Islet precursor cell (in vitro differentiated cells): ENCODE measurements at regions not wholly inside any gene's neighbourhood (a gene's known extent, or its start where the extent isn't known, plus 50 kb on each side); places are given as distances from the start of the nearest gene placed in this dataset.
"Not testable (repeated sequence)": the region's sequence is repeated elsewhere in the genome, so short reads cannot be mapped to it uniquely, and the experiment has no call there.

Experiments
- DNase-seq: peaks from one replicate; pipeline ENCODE4 v3.0.0-alpha.2; 2018

DNA sequence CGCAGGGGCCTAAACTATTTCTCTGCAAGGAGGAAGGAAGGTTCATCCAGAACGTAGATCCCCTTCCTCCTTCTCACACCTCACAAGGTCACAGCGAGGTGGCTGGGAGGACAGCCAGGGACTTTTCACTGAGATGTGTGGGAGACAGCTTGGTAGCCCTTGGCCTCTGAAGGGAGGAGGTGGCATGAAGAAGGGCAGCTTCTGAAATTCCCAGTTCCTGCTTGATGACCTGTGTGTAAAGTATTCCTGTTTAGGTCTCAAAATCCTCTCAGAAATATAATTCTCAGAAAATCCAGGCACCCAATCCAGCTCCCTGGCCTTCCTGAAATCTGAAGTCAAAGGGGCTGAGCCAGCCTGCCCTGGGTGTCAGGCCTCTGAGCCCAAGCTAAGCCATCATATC, 84.9 kb upstream of the ALDH3B2 start:
- DNase-seq, result not testable (repeated sequence)

DNA sequence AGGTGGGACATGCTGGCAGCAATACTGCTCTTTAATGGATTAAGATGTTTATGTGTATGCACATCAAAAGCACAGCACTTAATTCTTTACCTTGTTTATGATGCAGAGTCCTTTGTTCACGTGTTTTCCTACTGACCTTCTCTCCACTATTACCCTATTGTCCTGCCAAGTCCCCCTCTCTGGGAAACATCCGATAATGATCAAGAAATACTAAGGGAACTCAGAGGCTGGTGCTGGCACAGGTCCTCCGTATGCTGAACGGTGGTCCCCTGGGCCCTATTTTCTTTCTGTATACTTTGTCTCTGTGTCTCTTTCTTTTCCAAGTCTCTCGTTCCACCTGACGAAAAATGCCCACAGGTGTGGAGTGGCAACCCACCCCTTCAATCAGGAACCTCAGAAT, 84.0 kb upstream of the ALDH3B2 start:
- not testable (repeated sequence) for DNase-seq

DNA sequence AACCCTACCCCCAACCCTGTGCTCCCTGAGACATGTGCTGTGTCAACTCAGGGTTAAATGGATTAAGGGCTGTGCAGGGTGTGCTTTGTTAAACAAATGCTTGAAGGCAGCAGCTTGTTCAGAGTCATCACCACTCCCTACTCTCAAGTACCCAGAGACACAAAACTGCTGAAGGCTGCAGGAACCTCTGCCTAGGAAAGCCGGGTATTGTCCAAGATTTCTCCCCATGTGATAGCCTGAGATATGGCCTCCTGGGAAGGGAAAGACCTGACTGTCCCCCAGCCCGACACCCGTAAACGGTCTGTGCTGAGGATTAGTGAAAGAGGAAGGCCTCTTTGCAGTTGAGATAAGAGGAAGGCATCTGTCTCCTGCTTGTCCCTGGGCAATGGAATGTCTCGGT, 83.6 kb upstream of the ALDH3B2 start:
- DNase-seq, result not testable (repeated sequence)

DNA sequence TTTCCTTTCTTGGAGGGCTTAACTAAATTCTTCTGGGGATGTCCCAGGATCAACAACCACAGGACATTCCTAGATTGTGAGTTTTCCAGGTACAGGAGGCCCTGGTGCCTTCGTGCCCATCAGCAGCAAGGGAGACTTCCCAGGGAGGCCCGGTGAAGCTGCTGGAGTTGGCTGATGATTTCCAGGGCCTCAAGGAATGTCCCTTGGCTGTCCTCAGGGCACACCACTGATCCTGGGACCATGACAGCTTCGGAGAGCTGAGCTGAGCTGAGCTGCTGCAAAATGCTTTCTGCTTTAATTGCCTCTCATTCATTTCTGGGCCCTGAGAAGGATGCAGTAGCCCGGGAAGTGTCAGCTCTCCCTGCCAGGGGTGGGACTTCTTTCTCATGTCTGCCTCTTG, 79.4 kb upstream of the ALDH3B2 start:
- peak; percentile 89 for DNase-seq

DNA sequence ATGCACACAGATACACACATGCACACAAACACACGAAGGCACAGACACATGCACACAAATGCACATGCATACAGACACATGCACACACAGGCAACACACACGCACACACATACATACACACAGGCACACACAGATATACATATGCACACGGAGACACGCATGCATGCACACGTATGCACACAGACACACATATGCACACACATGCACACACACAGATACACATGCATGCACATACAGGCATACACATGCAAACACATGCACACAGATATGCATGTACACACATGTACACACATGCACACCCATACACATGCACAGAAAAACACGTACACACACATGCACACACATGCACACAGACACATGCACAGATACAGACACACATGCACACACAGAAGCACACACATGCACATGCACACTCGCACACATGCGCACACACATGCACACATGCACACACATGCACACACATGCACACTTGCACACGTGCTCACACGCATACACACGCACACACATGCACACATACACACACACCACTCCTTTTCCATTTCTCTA, 70.8 kb upstream of the ALDH3B2 start:
- DNase-seq, result no peak

DNA sequence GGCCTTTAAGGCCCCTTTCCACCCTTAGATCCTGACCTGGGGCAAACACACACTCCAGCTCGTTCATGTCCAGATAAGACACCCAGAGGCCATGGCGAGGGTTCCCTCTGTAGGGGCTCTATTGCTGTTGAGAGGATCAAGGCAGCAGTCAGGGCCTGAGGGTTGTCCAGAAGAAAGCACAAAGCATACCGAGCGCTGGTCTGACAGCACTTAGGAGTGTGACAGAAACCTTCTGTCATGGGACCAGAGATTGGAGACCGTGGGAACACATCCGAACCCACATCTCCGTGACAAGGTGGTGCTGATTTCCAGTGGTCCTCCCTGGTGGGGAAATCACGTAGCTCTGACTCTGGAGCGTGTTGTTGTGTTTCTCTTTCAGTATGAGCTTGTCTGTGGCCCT, 69.8 kb upstream of the ALDH3B2 start:
- not testable (repeated sequence) for DNase-seq

DNA sequence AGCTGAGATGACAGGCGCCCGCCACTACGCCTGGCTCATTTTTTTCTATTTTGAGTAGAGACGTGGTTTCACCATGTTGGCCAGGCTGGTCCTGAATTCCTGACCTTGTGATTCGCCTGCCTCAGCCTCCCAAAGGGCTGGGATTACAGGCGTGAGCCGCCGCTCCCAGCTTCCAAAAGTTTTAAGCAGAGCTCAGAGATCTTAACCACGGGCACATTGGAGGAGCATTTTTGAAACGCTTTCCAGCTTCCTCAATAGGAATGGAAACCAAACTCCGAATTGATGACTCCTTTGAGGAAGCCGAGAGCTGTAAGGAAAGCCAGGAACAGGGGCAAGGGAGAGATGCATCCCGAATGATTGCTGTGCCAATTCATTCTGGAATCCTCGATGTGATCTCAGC, 63.8 kb upstream of the ALDH3B2 start:
- DNase-seq, result not testable (repeated sequence)

DNA sequence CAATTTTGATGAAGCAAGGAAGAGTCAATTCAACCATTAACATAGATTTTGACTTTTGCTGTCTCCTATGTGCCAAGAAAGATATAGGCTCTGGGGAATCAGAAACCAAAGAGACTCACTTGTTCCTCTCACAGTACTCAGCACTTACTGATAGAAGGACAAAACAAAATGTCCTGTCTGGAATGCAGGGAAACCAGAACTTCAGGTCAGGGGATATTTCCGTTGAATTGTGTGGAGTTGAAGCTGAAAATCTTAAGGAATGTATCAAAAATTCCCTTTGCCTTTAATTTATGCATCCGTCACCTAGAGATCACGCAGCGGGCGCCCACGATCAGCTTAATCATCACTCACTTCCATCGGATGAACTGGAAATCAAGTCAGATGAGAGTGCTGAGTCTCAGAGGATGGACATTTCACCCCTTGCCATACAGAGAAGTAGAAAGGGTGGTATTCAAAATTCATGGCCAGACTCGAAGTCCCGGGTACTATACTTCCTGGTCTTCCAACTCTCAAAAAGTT, 63.2 kb upstream of the ALDH3B2 start:
- not testable (repeated sequence) for DNase-seq

DNA sequence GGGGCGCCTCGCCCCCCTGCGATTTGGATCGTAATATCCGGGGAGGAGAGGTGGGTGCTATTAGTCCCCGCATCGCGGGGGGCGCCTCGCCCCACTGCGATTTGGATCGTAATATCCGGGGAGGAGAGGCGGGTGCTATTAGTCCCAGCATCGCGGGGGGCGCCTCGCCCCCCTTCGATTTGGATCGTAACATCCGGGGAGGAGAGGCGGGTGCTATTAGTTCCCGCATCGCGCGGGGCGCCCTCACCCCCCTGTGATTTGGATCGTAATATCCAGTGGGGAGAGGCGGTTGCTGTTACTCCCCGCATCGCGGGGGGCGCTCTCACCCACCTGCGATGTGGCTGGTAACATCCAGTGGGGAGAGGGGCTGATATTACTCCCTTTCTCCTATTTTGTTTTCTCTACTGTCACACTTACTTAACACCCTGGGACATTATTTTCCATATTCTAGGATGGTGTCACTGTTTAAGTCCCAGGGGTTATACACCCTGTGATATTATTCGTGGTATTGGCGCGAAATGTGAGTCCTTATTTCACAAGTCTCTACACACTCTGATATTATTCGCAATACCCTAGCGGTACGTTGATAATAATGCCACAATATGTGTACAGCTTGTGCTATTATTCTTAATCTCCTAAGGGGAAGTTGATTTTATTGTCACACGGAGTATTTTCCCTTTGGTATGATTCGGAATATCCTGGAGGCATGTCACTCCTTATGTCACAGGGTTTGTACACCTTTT, 57.8 kb upstream of the ALDH3B2 start:
- no peak for DNase-seq

DNA sequence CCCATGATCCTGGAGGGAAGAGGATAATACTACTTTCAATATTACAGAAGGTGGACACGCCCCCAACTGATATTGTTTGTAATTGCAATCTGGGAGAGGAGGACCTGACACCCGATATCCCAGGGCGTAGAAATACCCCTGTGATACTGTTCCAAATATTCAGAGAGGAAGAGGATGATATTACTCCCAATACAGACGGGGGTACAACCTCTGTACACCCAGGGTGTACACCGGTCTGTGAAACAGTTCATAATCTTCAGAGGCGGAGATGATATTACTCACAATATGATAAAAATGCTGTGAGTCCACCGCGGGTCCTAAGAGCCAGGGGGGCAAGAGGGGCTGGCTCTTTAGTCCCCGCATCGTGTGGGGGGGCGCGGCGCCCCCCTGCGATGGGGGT, 57.2 kb upstream of the ALDH3B2 start:
- DNase-seq, result no peak

DNA sequence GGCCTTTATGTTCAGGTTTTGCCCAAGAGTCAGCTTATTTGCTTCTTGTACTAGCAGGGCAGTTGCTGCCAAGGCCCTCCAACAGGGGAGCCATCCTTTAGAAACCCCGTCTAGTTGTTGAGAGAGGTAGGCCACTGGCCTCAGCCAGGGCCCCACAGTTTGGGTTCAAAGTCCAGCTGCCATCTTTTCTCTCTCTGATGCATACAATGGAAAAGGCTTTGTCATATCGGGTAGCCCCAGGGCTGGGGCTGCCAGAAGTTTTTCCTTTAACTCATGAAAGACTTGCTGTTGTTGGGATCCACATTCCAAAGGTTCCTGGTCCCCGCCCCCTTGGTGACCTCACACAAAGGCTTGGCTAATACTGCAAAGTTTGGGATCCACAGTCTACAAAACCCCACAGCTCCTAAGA, 53.7 kb upstream of the ALDH3B2 start:
- DNase-seq, result peak; percentile 77

DNA sequence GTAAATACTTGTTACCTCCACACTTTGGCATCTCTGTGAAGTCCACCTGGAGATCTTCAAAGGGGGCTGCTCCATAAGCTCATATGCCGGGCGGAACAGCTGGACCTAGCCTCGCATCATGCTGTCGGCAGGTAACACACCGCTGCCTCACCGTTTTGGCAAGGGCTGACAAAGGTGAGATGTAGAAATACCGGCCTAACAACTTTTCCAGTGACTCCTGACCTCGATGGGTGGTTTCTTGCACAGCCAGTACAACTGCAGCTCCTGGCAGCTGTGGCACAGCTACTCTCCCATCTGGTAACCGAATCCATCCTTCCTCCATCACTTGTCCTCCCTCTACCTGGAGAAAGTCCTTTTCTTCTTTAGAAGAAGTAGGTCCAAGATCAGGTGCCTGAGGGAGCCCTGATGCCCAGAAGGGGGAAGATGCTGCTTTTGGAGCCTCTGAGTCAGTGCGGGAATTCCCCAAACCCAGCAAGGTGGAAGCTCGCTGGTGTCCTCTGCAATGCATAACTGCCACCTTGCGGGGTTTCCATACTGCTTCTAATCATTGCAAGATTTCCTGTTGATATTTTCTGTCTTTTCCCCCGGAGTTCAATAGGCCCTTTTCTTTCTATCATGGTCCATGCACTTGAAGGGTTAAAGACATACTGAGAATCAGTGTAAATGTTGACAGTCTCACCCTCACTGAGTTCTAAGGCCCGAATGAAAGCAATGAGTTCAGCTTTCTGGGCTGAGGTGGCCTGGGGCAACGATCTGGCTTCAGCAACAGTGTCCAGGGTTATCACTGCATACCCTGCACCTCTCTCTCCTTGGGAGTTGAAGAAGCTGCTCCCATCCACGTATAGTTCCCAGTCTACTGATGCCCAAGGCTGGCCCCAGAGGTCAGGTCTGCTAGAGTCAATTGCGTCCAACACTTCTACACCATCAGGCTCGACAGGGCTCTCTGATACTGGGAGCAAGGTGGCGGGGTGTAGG, 52.9 kb upstream of the ALDH3B2 start:
- not testable (repeated sequence) for DNase-seq
